ENCODE measurements at regions not wholly inside any gene's neighbourhood (a gene's known extent, or its start where the extent isn't known, plus 50 kb on each side); places are given as distances from the start of the nearest gene placed in this dataset.

- intact Hi-C loops (cut with DNase I) = no loop called here
- H3K27me3 ChIP-seq = no peaks in the 10 kb centered on the region
- no peaks in the 10 kb centered on the region for H3K36me3 ChIP-seq
- no peak for DNase-seq
- ATAC-seq = no peak
- TF ChIP-seq CTCF (IDR thresholded peaks at IDR 0.05) = no peak
- no peaks in the 10 kb centered on the region for H3K4me1 ChIP-seq
- 87 to 96% methylated on average over 3 of the region's 3 CpGs for WGBS, 2 donors
- no peak overlapping the region for H3K4me3 ChIP-seq
- H3K27ac ChIP-seq = no peak overlapping the region
- no peaks in the 10 kb centered on the region for H3K9me3 ChIP-seq
Measured at GRCh38 chr10:33631991-33632390, 297.5 kb upstream of the NRP1 start.

GRCh38 chr10:33630761-33631160 lies 296.3 kb upstream of the NRP1 start:
- Histone ChIP-seq H3K9me3 (no peaks in the 10 kb centered on the region), H3K4me3 (no peak overlapping the region), H3K36me3 (no peaks in the 10 kb centered on the region), H3K27me3 (no peaks in the 10 kb centered on the region), H3K27ac (no peak overlapping the region), H3K4me1 (no peaks in the 10 kb centered on the region)
- intact Hi-C loops (cut with DNase I) = no loop called here
- TF ChIP-seq CTCF (IDR thresholded peaks at IDR 0.05) = no peak
- no peak for ATAC-seq
- 91 to 96% methylated on average over 2 of the region's 2 CpGs for WGBS, 2 donors
- no peak for DNase-seq

GRCh38 chr10:33627611-33628010 lies 293.1 kb upstream of the NRP1 start:
- Histone ChIP-seq H3K27ac (no peak overlapping the region), H3K4me3 (no peak overlapping the region), H3K27me3 (no peaks in the 10 kb centered on the region), H3K36me3 (no peaks in the 10 kb centered on the region), H3K4me1 (peaks cover 0 to 10% (median 0%) of the 10 kb centered on the region in 9 donors), H3K9me3 (no peaks in the 10 kb centered on the region)
- DNase-seq (no peak), ATAC-seq (no peak)
- WGBS, 2 donors = 68 to 73% methylated on average over 5 of the region's 5 CpGs
- intact Hi-C loops (cut with DNase I) = no loop called here
- no peak for TF ChIP-seq CTCF (IDR thresholded peaks at IDR 0.05)

- no peaks in the 10 kb centered on the region for H3K9me3 ChIP-seq
- no peaks in the 10 kb centered on the region for H3K27me3 ChIP-seq
- no peak overlapping the region for H3K27ac ChIP-seq
- ATAC-seq = no peak
- no peak for DNase-seq
- no peaks in the 10 kb centered on the region for H3K36me3 ChIP-seq
- TF ChIP-seq CTCF (IDR thresholded peaks at IDR 0.05) = no peak
- no peak overlapping the region for H3K4me3 ChIP-seq
- 98% methylated on average over 3 of the region's 3 CpGs for WGBS, 2 donors
- intact Hi-C loops (cut with DNase I) = no loop called here
- H3K4me1 ChIP-seq = peaks cover 0 to 15% (median 0%) of the 10 kb centered on the region in 9 donors
Measured at GRCh38 chr10:33626798-33627466, 292.5 kb upstream of the NRP1 start.
